GM23248 (cell line): ENCODE measurements at regions not wholly inside any gene's neighbourhood (a gene's known extent, or its start where the extent isn't known, plus 50 kb on each side); places are given as distances from the start of the nearest gene placed in this dataset.

ENCODE experiments used
- EZH2 ChIP-seq: fragments of 200-600 bp; sonication (generic); IDR thresholded peaks from 2 replicates; pipeline ENCODE4 v1.6.1; 2018; ENCODE audit warnings: antibody characterized with exemption, mild to moderate bottlenecking; ENCODE audit not compliant: insufficient read depth, poor library complexity, severe bottlenecking
- EZH2phosphoT487 ChIP-seq: fragments of 200-600 bp; sonication (generic); IDR thresholded peaks from 2 replicates; pipeline ENCODE4 v1.6.1; 2018; ENCODE audit warnings: antibody characterized with exemption, moderate library complexity, mild to moderate bottlenecking, low read depth; ENCODE audit not compliant: insufficient read depth

DNA sequence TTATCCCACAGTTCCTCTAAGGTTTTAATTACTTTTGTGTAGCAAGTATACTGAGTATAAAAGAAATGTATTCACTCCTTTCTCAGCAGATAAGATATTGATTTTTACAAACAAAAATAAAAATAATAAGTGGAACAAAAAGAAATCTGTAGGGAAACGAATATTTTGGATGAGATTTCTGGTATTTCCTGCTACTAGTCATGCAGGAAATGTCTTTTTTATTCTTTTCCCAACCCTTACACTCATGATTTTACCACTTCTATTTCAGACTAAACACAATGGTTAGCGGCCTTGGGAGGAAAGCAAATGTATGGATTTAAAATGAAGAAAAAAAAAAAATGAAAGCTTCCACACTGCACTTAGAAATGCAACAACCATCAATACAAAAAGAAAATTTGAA, 580.5 kb upstream of the MARCKS start:
- TF ChIP-seq EZH2phosphoT487, result no peak
- no peak for TF ChIP-seq EZH2
